Hematopoietic multipotent progenitor cell treated with erythropoietin and hydrocortisone succinate and interleukin-3 and kit ligand, for 4 days (in vitro differentiated cells): ENCODE measurements at regions not wholly inside any gene's neighbourhood (a gene's known extent, or its start where the extent isn't known, plus 50 kb on each side); places are given as distances from the start of the nearest gene placed in this dataset.
"Not testable (repeated sequence)": the region's sequence is repeated elsewhere in the genome, so short reads cannot be mapped to it uniquely, and the experiment has no call there.

ENCODE experiments used
- DNase-seq: peaks from one replicate; pipeline ENCODE4 v3.0.0-alpha.2; 2015

DNA sequence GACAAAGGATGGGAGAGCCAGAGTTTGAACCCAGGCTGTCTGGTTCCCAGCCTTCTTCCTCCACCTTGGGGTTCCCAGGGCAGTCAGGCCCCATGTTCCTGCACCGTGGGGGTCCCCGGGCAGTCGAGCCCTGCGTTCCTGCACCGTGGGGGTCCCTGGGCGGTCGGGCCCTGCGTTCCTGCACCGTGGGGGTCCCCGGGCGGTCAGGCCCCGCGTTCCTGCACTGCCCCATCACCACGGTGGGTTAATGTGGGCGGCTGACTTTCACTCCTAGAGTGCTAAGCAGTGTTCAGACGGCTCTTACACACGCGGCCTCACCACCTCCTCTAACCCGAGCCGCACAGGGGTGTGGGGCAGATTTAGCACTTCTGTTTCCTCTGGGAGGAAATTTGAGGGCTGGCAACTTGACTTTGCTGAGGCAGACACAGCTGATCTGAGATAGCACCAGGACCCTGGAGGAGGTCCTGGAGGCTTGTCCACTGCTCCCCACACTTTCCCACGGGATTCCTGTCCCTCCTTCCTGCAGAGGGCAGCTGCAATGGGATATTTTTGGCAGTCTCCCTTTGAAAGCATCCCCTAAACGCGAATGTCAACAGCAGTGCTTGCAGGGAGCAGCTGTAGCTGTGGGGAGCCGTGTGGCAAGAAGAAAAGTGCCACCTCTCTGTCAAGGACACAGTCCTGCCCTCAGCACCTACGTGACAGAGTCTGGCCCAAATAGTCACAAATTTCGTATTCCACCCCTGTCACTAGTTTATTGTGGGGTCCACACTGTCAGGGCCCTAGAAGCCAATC lies 239.4 kb downstream of the TEX29 start:
- DNase-seq, result peak; percentile 2

DNA sequence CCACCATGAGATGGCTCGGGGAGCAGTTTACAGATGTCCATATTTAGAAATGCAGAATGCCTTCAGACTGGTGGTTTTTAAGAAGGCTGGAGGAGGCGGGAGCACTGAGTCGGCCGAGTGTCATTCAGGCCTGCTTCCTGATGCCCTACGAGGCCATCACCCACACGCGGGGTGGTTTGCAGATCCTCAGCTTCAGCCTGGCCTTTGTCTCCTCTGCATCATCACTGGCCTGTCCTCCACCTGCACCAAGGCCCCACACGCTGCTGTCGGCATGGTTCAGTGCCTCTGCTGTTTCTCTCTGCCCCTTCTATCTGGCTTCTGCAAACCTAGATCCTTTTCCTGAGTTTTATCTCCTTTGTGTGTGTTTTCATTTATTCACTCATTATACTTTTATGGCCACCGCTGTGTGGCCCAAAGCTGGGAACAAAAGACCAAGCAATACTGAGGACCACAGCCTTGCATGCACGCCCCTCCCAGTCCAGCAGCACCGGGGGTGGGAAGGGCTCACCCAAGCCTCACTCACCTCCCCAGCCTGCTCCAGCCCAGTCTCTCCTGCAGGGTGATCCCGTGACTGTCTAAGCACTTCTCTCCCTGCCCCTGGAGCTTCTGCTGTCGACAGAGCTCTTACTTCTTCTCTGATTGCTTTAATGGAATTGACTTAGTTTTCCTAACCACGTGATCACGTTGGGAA lies 240.8 kb downstream of the TEX29 start:
- DNase-seq, result no peak

DNA sequence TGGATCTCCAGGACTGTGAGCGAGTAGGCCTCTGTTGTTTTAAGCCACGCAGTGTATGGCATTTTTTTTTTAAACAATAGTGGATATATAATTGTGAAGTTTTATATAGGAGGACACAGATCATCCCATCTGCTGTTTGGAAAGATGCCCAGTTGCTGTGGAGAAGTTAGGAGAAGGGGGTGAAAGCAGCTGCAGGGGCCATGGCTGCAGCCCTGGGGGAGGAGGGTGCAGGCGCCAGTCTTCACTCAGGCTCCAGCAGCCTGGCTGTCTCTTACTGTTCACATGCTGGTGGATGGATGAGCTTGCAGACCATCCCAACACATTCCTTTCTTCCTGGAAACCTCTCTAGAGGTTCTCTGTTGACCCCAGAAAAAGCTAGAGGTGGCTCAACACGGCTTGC lies 242.3 kb downstream of the TEX29 start:
- DNase-seq, result no peak

DNA sequence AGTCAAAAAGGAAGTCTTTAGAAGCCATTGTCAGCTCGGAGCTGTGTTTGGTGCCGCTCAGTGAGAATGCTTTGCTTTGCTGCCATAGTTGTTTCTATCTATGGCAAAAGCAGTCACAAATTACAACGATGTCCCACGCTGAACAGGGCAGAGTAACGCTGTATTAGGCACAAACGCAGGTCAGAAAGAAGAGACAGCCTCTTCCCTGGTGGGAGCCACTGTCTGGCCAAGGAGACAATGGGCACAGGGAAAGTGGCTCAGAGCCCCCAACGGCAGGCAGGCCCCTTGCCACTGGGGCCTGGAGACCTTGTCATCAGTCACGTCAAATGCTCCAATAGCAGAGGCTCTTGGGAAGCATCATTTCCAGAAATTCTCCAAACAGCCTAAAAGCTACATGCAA lies 244.2 kb downstream of the TEX29 start:
- DNase-seq, result no peak

DNA sequence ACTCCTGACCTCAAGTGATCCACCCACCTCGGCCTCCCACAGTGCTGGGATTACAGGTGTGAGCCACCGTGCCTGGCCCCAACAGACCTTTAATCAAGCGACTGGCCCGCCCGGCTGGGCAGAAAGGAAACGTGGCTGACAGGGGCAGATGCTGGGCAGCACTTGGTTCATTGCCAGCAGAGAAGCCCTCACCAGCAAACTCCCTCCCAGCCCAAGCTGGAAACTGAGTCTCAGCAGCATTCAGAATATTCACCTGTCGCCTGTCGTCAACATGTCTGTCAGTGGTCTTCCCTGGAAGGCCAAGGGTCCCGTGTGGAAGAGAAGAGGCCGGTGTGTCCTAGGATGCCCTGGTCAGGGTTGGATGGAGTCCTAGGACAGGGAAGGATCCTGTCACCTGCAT lies 245.0 kb downstream of the TEX29 start:
- no peak for DNase-seq

DNA sequence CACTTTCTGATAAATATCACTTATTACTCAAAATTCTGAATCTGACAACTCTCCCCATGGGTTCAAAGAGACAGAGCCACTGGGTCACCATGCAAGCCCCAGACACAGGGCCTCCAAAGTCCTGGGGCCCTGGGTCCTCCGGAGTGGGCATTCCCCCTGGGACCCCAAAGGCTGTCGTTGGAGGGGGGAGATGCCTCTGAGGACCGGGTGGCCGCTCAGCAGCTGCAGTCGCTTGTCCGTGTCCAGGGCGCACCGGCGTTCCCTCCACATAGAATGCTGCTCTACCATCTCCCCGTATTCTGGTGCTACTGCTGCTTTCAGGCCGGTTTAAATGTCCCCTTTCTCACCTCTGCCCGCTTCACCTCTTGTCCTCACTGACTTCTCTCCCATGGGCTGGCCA lies 246.1 kb downstream of the TEX29 start:
- no peak for DNase-seq

DNA sequence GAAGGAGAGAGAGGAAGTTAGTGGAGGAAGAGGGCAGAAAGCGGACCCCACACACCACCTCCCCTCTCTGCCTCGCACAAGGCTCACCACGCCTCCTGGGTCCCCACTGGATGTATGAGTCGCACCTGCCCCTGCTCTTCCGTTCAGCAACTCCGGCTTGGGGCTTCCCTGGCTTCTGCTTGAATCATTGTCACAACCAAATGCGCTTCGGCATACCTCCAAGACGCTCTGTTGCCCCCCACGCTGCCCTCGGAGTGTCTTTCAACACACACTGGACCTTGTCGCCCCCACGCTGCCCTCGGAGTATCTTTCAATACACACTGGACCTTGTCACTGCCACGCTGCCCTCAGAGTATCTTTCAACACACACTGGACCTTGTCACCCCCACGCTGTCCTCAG lies 247.2 kb downstream of the TEX29 start:
- DNase-seq, result no peak

DNA sequence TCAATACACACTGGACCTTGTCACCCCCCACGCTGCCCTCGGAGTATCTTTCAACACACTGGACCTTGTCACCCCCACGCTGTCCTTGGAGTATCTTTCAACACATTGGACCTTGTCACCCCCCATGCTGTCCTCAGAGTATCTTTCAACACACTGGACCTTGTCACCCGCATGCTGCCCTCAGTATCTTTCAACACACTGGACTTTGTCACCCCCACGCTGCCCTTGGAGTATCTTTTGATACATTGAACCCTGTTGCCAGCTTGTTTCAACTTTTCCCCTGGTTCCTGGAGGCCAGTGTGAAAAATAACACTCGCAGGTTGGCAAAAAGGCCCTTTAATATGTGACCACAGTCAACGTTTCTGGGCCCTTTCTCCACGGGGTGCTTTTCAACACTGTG lies 247.8 kb downstream of the TEX29 start:
- no peak for DNase-seq

DNA sequence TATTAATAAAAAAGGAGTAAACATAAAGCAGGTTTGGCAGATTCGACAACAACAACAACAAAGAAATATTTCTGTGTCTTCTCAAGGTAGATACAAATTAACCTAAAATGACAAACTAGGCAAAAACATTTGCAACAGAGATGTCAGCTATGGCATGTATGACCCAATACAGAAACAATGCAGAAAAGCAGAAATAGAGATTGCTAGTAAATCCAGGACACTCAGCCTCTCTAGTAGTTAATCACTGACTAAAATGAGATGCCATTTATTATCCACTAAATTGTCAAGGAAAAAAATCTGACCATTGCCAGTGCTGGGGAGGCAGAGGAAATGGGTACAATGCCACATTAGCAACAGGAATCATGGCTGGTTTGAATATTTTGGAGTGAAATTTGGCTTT lies 250.5 kb downstream of the TEX29 start:
- no peak for DNase-seq

DNA sequence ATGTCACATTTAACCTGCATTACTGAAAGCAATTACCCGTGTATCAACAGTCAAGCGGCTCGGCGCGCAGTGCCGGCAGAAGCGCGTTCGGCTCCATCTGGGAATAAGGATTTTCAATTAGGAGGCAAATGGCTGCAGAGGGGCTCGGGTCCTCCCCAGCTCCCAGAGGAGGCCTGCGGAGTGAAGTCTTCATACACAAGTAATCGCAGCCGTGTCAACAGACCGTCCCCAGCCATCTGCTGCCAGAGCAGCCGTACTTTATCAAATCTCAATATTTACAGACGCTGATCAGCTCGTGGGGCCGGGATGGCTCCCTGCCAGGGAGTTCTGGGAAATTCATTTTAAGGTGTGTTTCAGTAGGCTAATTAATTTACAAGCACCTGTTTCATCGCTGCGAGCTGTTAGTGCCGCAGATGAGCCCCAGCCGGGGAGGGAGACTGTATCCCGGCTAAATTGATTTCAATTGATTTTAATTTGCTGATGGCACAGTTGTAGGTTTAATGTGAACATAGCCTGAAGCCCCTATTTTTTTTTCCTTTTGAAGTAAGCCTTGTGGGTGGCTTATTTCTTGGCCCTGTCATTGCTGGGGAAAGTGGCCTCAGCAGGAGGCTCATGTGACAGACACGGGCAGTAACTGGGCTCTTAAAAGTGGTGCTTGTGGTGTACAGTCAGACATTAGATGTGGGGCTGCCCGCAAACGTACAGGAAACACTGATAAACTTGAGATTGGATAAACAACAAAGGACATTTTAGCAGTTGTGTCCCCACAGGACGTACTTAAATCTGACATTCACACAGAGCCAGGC lies 252.7 kb downstream of the TEX29 start:
- DNase-seq, result no peak

DNA sequence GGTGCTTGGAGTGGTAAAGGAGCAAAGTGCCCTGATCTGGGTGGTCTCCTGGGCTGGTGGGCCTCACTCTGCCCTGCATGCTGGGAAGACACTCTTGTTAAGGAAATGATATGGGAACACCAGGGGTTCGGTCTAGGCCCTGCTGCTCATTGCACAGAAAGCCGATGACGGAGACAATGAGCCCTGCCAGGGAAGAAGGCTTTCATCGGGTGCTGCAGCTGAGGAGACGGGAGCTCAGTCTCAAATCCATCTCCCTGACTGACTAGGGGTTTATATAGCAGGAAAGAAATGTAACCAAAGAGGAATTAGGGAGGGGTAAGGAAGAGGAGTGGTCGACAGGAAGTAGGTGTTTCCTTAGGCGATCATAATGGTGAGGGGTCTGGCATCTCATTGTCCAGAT lies 253.4 kb downstream of the TEX29 start:
- no peak for DNase-seq

DNA sequence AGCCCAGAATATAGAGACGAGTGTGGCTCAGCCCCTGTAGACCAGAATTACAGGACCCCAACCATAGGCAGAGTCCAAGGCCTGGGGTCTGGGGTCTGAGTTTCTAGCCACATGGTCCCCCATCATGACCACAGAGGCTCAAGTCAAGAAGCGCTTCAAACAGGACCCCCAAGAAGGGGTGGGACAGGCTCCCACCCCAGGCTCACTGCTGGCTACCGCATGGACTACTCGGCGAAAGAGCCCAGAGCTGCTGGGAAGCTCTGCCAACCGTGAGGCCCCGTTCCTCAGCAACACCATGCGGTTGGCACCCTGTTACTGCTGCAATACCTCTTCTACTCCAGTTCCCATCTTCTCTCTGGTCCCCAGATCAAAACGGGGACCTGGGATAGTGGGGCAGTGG lies 254.8 kb downstream of the TEX29 start:
- no peak for DNase-seq

DNA sequence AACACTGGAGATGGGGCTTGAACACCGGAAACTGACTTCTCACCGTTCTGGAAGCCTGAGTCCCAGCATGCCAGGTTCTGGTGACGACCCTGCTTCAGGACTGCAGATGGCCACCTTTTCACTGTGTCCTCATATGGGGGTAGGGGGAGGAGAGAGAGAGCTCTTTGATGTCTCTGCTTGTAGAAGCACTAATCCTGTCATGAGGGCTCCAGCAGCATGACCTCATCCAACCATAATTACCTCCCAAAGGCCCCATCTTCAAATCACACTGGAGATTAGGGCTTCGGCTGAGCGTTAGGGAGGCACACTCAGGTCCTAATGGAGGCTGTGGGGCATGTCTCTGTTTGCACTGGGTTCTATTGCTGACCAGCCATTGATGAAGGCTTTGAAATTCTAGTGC lies 255.3 kb downstream of the TEX29 start:
- no peak for DNase-seq

DNA sequence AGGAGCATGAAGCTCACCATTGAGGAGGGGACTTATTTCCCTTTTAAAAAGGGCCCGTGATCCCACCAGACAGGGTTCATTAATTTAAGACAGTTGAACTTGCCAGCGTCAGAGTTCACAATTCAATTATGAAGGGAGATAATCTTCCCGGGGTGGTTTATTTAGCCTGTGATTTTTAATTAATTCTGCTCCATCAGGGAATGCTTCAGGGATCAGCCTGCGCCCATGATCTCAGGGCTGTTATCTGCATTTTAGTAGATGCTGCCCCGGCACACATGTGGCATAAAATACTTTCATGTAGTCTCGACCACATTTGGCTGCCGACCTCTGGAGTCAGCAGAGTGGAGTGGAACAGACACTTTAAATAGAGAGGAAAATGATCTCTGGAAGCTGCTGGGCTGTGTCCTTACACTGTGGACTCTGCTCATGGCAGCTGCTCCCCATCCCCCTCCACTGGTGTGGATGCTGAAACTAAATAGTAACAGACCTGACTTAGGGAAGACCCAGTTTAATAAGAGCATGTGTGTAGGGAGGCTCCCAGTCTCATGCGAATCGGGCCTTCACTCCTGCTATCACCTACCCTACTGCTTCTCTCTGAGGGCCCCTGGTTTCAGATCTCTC lies 256.9 kb downstream of the TEX29 start:
- no peak for DNase-seq

DNA sequence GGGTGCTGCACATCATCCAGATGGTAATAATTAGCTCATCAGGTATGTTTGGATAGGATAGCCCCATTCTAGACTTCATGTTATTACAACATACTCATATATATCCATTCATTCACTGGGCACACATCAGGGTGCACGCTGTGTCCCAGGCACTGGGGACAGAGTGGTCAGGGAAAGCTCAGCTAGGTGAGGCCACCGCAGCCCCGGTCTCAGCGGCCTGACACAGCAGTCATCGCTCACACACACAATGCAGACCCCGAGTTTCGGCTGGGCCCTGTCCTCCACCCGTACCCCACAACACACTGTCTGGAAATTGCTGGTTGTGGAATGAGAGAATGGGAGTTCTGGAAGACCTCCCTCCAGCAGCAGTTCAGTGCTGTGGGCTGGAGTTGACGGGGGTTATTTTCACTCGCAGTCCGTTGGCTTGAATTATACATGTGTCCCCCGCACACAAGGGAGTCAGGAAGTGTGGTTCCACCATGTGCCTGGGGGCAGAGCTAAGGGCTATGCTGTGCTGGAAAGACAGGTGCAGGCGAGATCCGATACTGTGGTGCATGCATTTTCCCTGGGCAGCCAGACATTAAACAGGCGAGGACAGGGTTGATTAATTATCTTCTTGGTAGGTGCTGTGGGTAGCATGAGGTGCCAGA lies 257.6 kb downstream of the TEX29 start:
- DNase-seq, result no peak

DNA sequence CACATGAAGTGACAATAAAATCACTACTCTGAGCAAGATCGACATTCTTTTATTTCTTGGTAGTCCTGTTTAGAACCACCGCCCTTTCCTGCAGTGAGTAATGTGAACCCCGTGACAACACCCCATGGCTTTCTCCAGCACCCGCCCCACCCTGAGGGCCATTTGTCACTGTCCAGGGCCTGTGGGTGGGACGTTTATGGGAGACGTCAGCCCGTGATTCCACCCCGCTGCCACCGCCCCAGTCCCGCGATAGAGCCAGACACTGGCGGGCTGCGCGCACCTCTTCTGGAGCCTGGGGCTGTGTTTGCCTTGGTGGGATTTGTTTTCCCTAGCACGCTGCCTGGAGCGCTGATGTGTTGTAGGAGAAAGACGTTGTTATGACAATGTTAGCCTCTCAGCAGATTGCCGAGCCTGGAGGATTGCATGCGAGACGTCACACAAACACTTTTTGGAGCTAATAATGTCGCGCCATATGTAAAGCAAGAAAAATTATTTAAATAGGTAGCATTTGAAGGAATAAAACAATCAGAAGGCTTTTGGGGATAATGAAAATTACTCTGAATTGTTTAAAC lies 263.7 kb downstream of the TEX29 start:
- DNase-seq, result no peak

DNA sequence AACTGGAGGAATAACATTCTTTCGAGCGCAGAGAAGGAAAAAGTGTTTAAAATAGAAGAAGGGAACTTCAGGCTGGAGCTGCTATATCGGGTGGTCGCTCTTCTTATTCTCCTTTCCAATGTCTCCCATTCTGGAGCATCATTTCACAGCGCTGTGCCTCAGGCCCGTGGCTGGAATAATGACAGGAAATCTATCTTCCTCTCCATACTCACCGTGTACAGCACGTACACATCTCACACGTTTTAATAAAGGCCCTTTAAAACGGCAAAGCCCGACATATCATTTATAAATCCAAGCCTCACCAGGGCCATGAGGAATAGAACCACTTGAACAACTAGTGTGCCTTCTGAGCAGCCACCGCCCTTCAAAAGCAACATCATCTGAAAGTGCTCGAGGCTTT lies 264.4 kb downstream of the TEX29 start:
- no peak for DNase-seq

DNA sequence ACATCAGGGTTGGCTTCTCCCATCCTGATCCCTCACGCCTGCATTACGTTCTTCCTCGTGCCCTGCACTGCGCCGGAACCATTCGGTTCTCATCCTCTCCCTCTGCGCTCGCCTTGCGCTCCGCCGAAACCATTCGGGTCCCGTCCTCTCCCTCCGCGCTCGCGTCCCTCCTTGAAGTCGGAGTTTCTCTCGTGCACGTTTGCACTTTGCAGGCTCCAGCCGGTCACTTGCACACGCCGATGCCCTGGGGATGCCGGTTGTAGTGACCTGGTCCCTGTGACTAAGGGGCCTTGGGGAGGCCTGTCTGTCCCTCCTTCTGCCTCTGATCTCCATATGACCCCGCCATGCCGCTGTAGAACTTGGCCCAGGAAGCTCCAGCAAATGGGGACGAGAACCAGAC lies 265.8 kb downstream of the TEX29 start:
- no peak for DNase-seq

DNA sequence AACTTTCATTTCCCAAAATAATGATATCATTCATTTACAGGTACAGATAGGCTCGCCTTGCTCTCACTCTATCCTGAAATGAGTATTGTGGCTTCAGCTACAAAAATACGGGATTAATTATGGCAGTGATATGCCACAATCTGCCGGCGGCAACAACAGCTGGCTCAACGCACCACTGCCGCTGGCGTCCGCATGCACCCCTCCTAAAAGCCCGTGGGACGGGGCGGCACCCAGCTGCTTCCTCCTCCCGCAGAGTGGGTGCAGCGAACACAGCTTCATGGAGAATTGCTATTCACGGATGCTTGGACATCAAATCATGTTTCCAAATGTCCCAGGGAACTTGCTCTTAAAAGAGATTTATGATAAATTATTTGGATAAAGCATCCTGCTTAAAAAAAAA lies 266.8 kb downstream of the TEX29 start:
- no peak for DNase-seq

DNA sequence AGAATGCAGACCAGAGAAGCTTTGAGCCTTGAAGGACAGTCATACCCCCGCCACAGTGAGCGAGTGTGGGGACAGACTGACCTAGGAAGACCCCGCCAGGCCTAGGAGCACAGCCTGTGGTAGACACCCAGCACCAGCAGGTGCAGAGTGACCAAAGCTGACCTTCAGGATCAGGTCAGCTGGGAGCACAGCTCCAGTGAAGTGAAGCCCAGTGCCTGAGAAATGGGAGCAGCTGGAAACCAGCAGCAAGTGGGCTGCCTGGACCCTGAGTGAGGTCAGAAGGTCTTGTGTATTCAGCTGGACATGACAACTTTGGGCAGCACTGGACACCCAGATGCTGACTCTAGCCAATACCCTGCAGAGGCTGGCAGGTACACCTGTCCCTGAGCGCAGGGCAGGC lies 268.9 kb downstream of the TEX29 start:
- DNase-seq, result no peak

DNA sequence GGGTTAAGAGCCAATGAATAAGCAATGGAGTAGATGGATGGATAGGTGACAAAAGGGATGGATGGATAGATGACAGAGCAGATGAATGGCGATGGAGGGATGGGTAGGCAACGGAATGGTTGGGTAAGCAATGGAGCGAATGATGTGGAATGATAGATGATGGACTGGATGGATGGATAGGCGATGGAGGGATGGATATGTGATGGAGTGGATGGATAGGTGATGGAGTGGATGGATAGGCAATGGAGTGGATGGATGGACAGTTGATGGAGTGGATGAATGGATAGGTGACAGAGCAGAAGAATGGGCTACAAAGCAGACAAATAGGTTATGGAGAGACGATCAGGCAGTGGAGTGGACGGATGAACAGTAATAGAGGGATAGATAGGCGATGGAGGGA lies 269.6 kb downstream of the TEX29 start:
- DNase-seq, result no peak

DNA sequence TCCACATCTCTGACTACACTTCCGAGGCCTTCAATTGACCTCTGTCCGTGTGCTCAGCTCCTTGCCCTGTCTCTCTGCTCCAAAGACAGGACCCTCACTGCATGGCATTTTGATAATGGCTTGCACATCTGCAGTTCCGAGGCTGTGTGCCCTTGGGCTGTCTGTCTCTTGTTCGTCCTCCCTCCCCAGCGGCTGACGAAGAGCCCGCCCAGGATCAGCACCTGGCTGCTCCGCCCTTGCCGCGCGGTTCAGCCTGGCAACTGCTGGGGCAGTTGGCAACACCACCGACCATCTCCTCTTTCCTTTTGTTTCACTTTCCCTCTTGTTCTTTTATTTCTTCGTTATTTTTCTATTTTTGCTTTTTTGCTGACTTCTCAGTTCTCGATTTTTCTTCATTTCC lies 270.4 kb downstream of the TEX29 start:
- no peak for DNase-seq

DNA sequence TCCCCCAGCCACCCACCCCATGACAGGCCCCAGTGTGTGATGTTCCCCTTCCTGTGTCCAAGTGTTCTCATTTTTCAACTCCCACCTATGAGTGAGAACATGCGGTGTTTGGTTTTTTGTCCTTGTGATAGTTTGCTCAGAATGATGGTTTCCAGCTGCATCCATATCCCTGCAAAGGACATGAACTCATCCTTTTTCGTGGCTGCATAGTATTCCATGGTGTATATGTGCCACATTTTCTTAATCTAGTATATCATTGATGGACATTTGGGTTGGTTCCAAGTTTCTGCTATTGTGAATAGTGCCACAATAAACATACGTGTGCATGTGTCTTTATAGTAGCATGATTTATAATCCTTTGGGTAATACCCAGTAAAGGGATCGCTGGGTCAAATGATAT lies 273.0 kb downstream of the TEX29 start:
- not testable (repeated sequence) for DNase-seq
